ENCODE measurements at regions not wholly inside any gene's neighbourhood (a gene's known extent, or its start where the extent isn't known, plus 50 kb on each side); places are given as distances from the start of the nearest gene placed in this dataset.

GRCh38 chrY:15650056-15650455 lies 1125.7 kb downstream of the NLGN4Y start:
- TF ChIP-seq CTCF (IDR thresholded peaks at IDR 0.05; ENCODE audit: borderline replicate concordance, extremely low read depth, low read length, poor library complexity, severe bottlenecking) (no peak), EZH2 (IDR thresholded peaks at IDR 0.05; ENCODE audit: borderline replicate concordance, low read depth, low read length, severe bottlenecking) (no peak)
